NCI-H446 treated with DMSO at 0.1 percent for 48 hours (cell line): ENCODE measurements at regions not wholly inside any gene's neighbourhood (a gene's known extent, or its start where the extent isn't known, plus 50 kb on each side); places are given as distances from the start of the nearest gene placed in this dataset.
"Not testable (repeated sequence)": the region's sequence is repeated elsewhere in the genome, so short reads cannot be mapped to it uniquely, and the experiment has no call there.

Experiments used
- DNase-seq: peaks from one replicate; lab custom pipeline; 2025; lab: John Stamatoyannopoulos, UW

GRCh38 chr2:16065272-16066069, 125.1 kb downstream of the MYCN start:
- DNase-seq: not testable (repeated sequence)

DNA sequence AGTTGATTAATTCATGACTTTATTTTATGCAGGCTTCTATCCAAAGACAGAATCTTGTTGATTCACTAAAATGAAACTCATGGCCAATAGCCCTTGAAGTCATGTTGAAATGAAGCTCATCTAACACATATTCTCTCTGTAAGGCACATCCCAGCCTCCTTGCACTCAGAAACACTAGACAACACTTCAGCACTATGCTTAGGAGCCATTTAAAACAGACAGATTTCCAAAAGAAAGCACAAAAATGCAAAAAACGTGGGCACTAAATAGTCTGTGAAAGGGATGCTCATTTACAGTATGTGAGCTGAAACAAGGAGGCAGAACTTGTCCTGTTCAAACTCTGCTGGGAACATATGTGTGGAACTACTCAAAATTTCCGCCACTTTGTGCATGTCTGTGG, 124.4 kb downstream of the MYCN start:
- no peak for DNase-seq

DNA sequence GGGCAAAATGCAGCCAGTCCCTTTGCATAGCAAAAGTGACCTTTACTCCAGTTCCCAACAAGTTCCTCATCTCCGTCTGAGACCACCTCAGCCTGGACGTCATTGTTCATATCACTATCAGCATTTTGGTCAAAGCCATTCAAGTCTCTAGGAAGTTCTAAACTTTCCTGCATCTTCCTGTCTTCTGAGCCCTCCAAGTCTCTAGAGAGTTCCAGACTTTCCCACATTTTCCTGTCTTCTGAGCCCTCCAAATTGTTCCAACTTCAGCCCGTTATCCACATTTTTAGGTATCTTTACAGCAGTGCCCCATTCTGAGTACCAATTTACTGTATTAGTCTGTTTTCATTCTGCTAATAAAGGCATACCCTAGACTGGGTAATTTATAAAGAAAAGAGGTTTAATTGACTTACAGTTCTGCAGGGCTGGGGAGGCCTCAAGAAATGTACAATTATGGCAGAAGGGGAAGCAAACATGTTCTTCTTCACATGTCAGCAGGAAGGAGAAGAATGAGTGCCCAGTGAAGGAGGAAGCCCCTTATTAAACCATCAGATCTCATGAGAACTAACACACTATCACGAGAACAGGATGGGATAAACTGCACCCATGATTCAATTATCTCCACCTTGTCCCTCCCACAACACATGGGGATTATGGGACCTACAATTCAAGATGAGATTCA, 123.7 kb downstream of the MYCN start:
- DNase-seq: no peak

DNA sequence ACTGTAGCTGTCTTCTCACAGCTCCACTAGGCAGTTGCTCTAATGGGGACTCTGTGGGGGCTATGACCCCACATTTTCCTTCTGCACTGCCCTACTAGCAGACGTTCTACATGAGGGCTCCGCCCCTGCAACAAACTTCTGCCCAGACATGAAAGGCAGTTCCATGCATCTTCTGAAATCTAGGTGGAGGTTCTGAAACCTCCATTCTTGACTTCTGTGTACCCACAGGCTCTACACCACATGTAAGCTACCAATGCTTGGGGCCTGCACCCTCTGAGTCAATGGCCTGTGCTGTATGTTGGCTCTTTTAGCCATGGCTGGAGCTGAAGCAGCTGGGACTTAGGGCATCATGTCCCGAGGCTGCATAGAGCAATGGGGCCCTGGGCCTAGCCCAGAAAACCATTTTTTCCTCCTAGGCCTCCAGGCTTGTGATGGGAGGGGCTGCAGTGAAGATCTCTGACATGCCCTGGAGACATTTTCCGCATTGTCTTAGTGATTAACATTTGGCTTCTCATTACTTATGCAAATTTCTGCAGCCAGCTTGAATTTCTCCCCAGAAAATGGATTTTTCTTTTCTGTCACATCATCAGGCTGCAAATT, 123.0 kb downstream of the MYCN start:
- no peak for DNase-seq

DNA sequence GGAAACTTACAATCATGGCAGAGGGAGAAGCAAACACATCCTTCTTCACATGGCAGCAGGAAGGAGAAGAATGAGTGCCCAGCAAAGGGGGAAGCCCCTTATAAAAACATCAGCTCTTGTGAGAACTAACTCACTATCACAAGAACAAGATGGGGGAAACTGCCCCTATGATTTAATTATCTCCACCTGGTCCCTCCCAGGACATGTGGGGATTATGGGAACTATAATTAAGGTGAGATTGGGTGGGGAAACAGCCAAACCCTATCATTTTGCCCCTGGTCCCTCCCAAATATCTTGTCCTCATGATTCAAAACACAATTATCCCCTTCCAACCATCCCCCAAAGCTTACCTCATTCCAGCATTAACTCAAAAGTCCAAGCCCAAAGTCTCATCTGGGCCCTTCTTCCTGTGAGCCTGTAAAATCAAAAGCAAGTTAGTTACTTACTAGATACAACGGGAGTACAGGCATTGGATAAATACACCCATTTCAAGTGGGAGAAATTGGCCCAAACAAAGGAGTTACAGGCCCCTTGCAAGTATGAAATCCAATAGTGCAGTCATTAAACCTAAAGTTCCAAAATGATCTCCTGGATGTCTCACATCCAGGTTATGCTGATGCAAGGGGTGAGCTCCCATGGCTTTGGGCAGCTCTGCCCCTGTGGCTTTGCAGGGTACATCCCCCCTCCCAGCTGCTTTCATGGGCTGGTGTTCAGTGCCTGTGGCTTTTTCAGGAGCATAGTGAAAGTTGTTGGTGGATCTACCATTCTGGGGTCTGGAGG, 122.3 kb downstream of the MYCN start:
- no peak for DNase-seq

DNA sequence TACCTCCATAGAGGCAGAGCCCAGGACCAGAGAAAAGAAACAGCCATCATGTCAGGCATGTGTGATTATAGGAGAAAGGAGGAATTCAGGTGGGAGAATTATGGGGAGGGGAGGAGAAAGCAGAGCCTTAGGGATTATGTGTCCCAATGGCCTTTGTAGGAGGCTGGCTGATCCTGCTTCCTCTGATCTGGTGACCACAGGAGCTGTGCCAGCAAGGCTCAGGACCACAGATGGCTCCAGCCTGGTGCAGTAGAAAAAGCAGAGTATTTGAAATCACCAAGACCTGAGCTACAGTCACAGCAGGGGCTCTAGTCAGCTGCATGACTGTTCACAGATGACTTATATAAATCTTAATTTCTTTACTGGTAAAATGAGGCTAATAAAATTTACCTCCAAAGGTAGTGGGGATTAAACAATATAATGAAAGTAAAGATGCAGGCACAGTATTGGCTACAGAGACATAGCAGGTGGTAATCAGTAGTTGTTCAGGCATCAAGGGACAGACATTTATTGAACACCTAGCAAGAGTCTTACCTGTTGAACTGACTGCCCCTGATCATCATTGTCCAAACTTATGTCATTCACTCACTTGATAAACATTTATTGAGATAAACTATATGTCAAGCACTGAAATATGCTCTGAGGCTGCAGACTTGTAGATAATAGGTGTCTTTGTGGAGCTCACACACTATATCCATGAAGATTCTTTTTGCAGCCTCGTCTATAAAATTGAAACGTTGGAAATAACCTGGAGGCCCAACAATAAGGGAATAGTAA, 121.3 kb downstream of the MYCN start:
- DNase-seq: no peak

DNA sequence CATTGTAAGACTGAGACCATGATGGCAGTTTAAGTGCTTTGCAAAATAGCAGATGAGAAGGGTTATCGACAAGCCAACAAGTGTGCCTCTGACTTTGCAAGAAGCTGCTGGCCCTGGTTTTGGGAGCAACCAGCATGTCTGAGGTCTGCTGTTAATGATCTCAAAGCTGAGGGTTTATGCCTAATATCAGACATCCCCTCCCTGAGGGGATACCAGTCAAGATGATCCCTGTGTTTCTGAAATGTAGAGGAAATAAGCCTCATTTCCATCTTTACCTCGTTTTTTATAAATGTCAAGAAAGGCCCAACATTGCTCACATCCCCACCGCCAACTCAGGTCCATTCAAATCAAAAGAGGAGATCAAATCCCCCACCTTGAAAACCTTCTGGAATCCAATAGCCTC, 120.6 kb downstream of the MYCN start:
- DNase-seq: no peak

GRCh38 chr2:16060125-16060935, 120.0 kb downstream of the MYCN start:
- DNase-seq: no peak

DNA sequence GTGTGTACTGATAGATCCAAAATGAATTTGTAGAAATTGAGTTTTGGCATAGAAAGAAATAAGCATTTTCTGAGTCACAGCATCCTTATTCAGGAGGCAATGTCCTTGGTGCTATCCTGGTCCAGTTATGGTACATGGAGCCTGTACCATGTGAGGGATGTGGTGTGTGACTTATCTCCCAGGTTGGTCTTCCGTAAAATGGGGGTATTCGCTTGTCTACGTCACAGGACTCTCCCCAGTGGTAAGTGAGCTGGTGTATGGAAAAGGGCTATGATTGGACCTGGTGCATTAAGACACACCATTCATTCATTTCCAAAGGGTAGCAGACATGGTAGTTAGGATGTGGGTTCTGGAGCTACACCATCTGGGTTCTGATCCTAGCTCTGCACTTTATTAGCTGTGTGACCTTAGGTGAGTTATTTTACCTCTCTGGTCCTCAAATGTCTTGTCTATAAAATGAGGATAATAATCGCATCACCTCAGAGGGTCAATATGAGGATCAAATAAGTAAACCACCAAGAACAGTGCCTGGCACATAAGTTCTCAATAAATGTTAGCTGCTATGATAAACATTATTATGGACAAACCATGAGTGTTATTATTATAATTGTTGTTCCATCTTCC, 119.2 kb downstream of the MYCN start:
- DNase-seq: no peak

- DNase-seq: no peak
These were observed 118.5 kb downstream of the MYCN start for GRCh38 chr2:16058747-16059358.

- no peak for DNase-seq
These were observed 117.9 kb downstream of the MYCN start for GRCh38 chr2:16058256-16058655.

GRCh38 chr2:16057661-16058060, 117.3 kb downstream of the MYCN start:
- no peak for DNase-seq

GRCh38 chr2:16055848-16056580, 115.7 kb downstream of the MYCN start:
- DNase-seq: no peak

GRCh38 chr2:16053437-16054257, 113.3 kb downstream of the MYCN start:
- no peak for DNase-seq

GRCh38 chr2:16052571-16053052, 112.3 kb downstream of the MYCN start:
- not testable (repeated sequence) for DNase-seq

GRCh38 chr2:16051841-16052564, 111.7 kb downstream of the MYCN start:
- no peak for DNase-seq

DNA sequence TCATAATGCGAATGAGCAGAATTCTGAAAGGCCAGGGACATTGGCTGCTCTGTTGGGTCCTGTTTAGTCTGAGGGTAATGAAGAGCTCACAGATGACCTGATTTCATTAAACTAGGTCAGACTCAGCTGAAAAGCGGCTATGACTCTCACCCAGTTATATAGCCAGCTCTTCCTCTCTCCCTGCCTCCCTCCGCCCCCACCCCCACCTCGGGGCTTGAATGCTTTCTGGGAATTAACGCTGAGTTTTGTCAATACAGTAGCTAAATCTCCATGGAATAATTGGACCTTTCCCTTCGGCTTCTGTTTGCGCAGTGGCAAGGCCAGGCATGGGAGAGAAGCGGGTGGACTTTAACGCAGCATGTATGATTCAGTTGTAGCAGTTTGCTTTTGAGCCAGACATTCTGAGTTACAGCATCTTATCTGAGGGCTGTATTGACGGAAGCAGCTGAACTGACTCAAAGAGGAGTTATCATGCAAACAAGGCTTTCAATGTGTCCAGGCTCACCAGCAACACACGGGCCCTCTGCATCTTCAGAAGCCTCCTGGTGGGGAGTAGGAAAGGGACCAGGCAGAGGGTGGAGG, 110.6 kb downstream of the MYCN start:
- DNase-seq: no peak
